ENCODE measurements at regions not wholly inside any gene's neighbourhood (a gene's known extent, or its start where the extent isn't known, plus 50 kb on each side); places are given as distances from the start of the nearest gene placed in this dataset.

DNA sequence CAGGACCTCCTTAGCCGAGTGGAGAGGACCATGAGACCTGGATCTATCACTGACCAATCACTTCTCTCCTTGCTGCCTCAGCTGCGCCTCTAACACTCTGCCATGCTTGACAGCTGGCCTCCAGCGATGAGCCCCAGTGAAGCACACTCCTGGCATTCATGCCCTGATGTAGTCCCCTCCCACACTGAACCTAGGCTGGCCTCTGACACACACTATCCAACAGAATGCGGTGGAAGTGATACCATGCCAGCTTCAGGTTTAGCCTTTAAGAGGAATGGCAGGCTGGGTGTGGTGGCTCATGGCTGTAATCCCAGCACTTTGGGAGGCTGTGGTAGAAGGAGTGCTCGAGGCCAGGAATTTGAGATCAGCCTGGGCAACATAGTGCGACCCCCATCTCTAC, 73.7 kb upstream of the LAPTM4A start:
- no TSS peak for BruUV-seq (replicated peaks)
- Histone ChIP-seq H3K9ac (ENCODE audit: low read length) (no peak overlapping the region), H3K9me3 (ENCODE audit: control insufficient read depth in 1 of 2, insufficient read depth in 1 of 2, low read depth in 1 of 2, low read length in 2 of 2) (no peaks in the 10 kb centered on the region), H4K20me1 (ENCODE audit: insufficient read depth) (no peaks in the 10 kb centered on the region), H3K79me2 (ENCODE audit: insufficient read depth, low read length) (no peaks in the 10 kb centered on the region), H2AFZ (ENCODE audit: low read depth, low read length, poor library complexity, severe bottlenecking) (no peak overlapping the region), H3K4me1 (ENCODE audit: control insufficient read depth in 1 of 2, insufficient read depth in 2 of 2, low read length in 2 of 2) (no peaks in the 10 kb centered on the region), H3K27me3 (ENCODE audit: insufficient read depth, low read length) (no peaks in the 10 kb centered on the region), H3K4me2 (ENCODE audit: low read length) (no peak overlapping the region), H3K4me3 (replicated peaks in 1 of 2; ENCODE audit: low read depth in 1 of 2, low read length in 2 of 2) (no peak overlapping the region), H3K36me3 (ENCODE audit: control insufficient read depth in 1 of 2, insufficient read depth in 2 of 2, low read length in 2 of 2) (no peaks in the 10 kb centered on the region), H3K9me2 (ENCODE audit: insufficient read depth) (0 out of 2 replicates have a peak, but pooled peaks cover 3% of the 10 kb centered on the region), H3K27ac (ENCODE audit: low read depth, low read length) (no peak overlapping the region)
- CTCF ChIA-PET: interaction anchor here (1.8 kb wide), 1 partner anchor 10 kb away, joined by 5 read pairs; no protein-coding TSS in a partner anchor
- POLR2A ChIA-PET: no interaction called here
- intact Hi-C loops (cut with micrococcal nuclease): loop anchor here (5.0 kb wide), 1 partner anchor 107 kb away; no protein-coding TSS in a partner anchor
- TF ChIP-seq SP1 (IDR thresholded peaks at IDR 0.05; ENCODE audit: low read depth) (no peak), EZH2 (IDR thresholded peaks at IDR 0.05) (no peak), RAD21 (IDR thresholded peaks at IDR 0.05; ENCODE audit: low read depth) (no peak), JUND (IDR thresholded peaks at IDR 0.05) (no peak), CEBPB (IDR thresholded peaks at IDR 0.05; ENCODE audit: low read depth) (no peak)
- peak; percentile 17; the same call in 1 of the 2 replicates for ATAC-seq
- RAD21 ChIA-PET (ENCODE audit: low non-redundant PET in 1 of 2, low total read pairs in 2 of 2, uncharacterized antibody in 2 of 2, unreplicated experiment in 2 of 2): no interaction called here
- no peak for DNase-seq (ENCODE audit: low read depth, low spot score)

- ChIA-PET RAD21 (ENCODE audit: low non-redundant PET in 1 of 2, low total read pairs in 2 of 2, uncharacterized antibody in 2 of 2, unreplicated experiment in 2 of 2) (no interaction called here), CTCF (interaction anchor here (1.8 kb wide), 1 partner anchor 11 kb away, joined by 5 read pairs; no protein-coding TSS in a partner anchor), POLR2A (no interaction called here)
- ATAC-seq (peak; percentile 61; the same call in 1 of the 2 replicates), DNase-seq (ENCODE audit: low read depth, low spot score) (no peak)
- Histone ChIP-seq H3K27ac (ENCODE audit: low read depth, low read length) (no peak overlapping the region), H3K27me3 (ENCODE audit: insufficient read depth, low read length) (no peaks in the 10 kb centered on the region), H3K79me2 (ENCODE audit: insufficient read depth, low read length) (no peaks in the 10 kb centered on the region), H3K9me3 (ENCODE audit: control insufficient read depth in 1 of 2, insufficient read depth in 1 of 2, low read depth in 1 of 2, low read length in 2 of 2) (no peaks in the 10 kb centered on the region), H3K4me1 (ENCODE audit: control insufficient read depth in 1 of 2, insufficient read depth in 2 of 2, low read length in 2 of 2) (no peaks in the 10 kb centered on the region), H3K9me2 (ENCODE audit: insufficient read depth) (0 out of 2 replicates have a peak, but pooled peaks cover 3% of the 10 kb centered on the region), H3K36me3 (ENCODE audit: control insufficient read depth in 1 of 2, insufficient read depth in 2 of 2, low read length in 2 of 2) (no peaks in the 10 kb centered on the region), H3K4me3 (replicated peaks in 1 of 2; ENCODE audit: low read depth in 1 of 2, low read length in 2 of 2) (no peak overlapping the region), H3K9ac (ENCODE audit: low read length) (no peak overlapping the region), H3K4me2 (ENCODE audit: low read length) (no peak overlapping the region), H4K20me1 (ENCODE audit: insufficient read depth) (no peaks in the 10 kb centered on the region), H2AFZ (ENCODE audit: low read depth, low read length, poor library complexity, severe bottlenecking) (no peak overlapping the region)
- intact Hi-C loops (cut with micrococcal nuclease): no loop called here
- BruUV-seq (replicated peaks): no TSS peak
- TF ChIP-seq JUND (IDR thresholded peaks at IDR 0.05) (no peak), EZH2 (IDR thresholded peaks at IDR 0.05) (no peak), CEBPB (IDR thresholded peaks at IDR 0.05; ENCODE audit: low read depth) (no peak), EGR1 (IDR thresholded peaks at IDR 0.05; ENCODE audit: low read depth) (no peak), SIN3A (IDR thresholded peaks at IDR 0.05; ENCODE audit: low read depth) (no peak), ATF3 (IDR thresholded peaks at IDR 0.05) (no peak), POLR2AphosphoS5 (IDR thresholded peaks at IDR 0.05; ENCODE audit: low read depth, low read length) (no peak), YY1 (IDR thresholded peaks at IDR 0.05; ENCODE audit: extremely low read depth, insufficient replicate concordance, low read depth, low read length) (no peak), ZNF274 (IDR thresholded peaks at IDR 0.05; ENCODE audit: low read depth, low read length) (no peak), SP1 (IDR thresholded peaks at IDR 0.05; ENCODE audit: low read depth) (no peak)
- TF ChIP-seq, protein P1, sequence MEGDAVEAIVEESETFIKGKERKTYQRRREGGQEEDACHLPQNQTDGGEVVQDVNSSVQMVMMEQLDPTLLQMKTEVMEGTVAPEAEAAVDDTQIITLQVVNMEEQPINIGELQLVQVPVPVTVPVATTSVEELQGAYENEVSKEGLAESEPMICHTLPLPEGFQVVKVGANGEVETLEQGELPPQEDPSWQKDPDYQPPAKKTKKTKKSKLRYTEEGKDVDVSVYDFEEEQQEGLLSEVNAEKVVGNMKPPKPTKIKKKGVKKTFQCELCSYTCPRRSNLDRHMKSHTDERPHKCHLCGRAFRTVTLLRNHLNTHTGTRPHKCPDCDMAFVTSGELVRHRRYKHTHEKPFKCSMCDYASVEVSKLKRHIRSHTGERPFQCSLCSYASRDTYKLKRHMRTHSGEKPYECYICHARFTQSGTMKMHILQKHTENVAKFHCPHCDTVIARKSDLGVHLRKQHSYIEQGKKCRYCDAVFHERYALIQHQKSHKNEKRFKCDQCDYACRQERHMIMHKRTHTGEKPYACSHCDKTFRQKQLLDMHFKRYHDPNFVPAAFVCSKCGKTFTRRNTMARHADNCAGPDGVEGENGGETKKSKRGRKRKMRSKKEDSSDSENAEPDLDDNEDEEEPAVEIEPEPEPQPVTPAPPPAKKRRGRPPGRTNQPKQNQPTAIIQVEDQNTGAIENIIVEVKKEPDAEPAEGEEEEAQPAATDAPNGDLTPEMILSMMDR (IDR thresholded peaks at IDR 0.05 in 2 of 3, conservative IDR thresholded peaks at IDR 0.05 in 1 of 3; ENCODE audit: borderline replicate concordance in 1 of 3, insufficient read depth in 1 of 3, low read depth in 2 of 3, low read length in 2 of 3): no peak
Observed at GRCh38 chr2:20123871-20124594, 72.6 kb upstream of the LAPTM4A start.
